Bronchial epithelial cell (primary cell): ENCODE measurements at regions not wholly inside any gene's neighbourhood (a gene's known extent, or its start where the extent isn't known, plus 50 kb on each side); places are given as distances from the start of the nearest gene placed in this dataset.

ENCODE experiments used
- DNase-seq: peaks from one replicate; pipeline ENCODE4 v3.0.0-alpha.2; 2010; ENCODE audit warnings: low read depth
- FAIRE-seq: peaks from 2 replicates; lab custom pipeline; 2011; peaks lifted over from hg19 to GRCh38; lab: Jason Lieb, UNC
- H3K27me3 ChIP-seq: 2 replicates; pipeline ENCODE4 v1.5.1; 2011; ENCODE audit warnings: low read length; ENCODE audit not compliant: control insufficient read depth, insufficient read depth
- H3K36me3 ChIP-seq: 2 replicates; pipeline ENCODE4 v1.5.1; 2011; ENCODE audit warnings: low read length; ENCODE audit not compliant: control insufficient read depth, insufficient read depth
- H3K4me3 ChIP-seq: 2 replicates; pipeline ENCODE4 v1.5.1; 2011; ENCODE audit warnings: mild to moderate bottlenecking, low read depth, low read length, control low read depth
- TF ChIP-seq, protein P1 (sequence below): IDR thresholded peaks from 2 replicates; pipeline ENCODE4 v1.5.1; 2011; ENCODE audit warnings: mild to moderate bottlenecking, moderate library complexity, low read length, control low read depth, inconsistent platforms; ENCODE audit not compliant: insufficient read depth, severe bottlenecking

DNA sequence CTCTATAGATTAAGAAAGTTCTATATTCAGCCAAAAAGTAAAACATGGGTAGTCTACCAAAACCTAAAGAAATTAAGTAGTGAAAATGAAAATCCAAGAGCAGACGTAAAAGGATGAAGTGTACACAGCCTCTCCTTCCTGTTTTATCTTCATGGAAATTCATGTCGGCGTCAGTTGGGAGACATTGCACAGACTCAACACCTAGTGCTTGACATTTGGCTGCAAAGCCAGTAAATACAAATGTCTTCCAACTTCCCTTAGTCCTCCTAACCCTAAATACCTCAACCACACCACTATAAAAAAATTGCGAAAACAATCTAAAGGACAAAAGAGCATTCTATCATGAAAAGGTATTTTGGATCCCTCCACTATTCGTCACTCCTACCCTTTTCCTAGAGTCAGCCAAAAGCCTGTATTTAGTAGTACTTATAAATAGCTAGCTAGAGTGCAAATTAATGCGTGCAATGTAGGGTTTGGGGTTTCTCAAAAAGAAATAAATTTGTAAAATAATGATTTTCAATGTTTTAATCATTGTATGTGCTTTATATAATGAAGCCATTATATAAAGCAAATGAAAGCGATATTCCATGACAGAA lies 56.4 kb upstream of the TRPC4 start:
- no peak overlapping the region for H3K4me3 ChIP-seq
- DNase-seq (no peak), FAIRE-seq (no peak)
- H3K27me3 ChIP-seq = no peaks in the 10 kb centered on the region
- H3K36me3 ChIP-seq = no peaks in the 10 kb centered on the region
- TF ChIP-seq, protein P1, sequence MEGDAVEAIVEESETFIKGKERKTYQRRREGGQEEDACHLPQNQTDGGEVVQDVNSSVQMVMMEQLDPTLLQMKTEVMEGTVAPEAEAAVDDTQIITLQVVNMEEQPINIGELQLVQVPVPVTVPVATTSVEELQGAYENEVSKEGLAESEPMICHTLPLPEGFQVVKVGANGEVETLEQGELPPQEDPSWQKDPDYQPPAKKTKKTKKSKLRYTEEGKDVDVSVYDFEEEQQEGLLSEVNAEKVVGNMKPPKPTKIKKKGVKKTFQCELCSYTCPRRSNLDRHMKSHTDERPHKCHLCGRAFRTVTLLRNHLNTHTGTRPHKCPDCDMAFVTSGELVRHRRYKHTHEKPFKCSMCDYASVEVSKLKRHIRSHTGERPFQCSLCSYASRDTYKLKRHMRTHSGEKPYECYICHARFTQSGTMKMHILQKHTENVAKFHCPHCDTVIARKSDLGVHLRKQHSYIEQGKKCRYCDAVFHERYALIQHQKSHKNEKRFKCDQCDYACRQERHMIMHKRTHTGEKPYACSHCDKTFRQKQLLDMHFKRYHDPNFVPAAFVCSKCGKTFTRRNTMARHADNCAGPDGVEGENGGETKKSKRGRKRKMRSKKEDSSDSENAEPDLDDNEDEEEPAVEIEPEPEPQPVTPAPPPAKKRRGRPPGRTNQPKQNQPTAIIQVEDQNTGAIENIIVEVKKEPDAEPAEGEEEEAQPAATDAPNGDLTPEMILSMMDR = no peak

DNA sequence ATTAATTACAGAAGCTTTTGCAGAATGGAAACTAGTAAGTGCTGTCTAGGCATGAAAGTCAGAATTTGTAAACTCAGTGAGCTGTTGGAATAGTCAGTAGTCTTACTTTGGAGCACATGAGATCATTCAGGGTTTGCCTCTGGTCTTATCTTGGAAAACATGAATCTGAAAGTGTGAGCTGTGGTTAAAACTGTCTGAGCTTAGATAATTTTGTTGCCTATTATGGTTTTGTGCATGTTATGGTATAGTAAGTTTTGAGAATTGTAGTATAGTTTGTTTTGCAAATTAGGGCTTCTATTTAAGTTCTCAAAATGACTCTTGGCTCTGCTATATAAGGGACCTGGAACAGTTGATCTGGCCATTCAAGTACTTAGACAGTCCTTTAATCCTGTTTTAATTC lies 53.7 kb upstream of the TRPC4 start:
- DNase-seq (no peak), FAIRE-seq (no peak)
- TF ChIP-seq, protein P1 = no peak
- Histone ChIP-seq H3K4me3 (no peak overlapping the region), H3K27me3 (no peaks in the 10 kb centered on the region), H3K36me3 (no peaks in the 10 kb centered on the region)

DNA sequence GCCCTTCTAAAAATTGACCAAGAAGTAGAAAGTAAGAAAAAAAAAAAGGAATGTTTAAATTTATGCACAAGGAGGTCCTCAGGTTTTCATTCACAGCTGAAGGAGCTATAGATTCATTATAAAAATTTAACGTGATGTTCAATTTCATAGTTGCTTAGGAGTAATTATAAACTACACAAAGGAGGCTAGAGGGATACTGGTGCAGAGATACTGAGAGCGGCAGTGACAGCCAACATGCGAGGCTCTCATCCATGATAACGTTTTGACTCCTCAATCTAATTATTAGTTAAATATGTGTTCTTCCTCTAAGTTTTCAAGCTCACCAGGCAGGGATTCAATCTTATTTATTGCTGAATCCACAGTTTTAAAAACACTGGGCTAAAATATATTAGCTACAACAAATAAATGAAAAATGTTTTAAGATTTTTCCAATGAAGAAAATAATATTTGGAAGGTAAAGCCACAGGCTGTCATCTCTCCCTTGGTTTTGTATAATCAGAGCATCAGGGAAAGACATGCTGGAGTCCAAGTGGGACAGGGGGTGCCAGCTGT lies 49.8 kb upstream of the TRPC4 start:
- no peaks in the 10 kb centered on the region for H3K27me3 ChIP-seq
- H3K36me3 ChIP-seq = no peaks in the 10 kb centered on the region
- TF ChIP-seq, protein P1 = no peak
- FAIRE-seq = no peak
- no peak for DNase-seq
- no peak overlapping the region for H3K4me3 ChIP-seq
